Testis (tissue), 2 donors: ENCODE measurements at regions not wholly inside any gene's neighbourhood (a gene's known extent, or its start where the extent isn't known, plus 50 kb on each side); places are given as distances from the start of the nearest gene placed in this dataset.

Experiments used
- DNase-seq: peaks from one replicate; pipeline ENCODE4 v3.0.0-alpha.2; 2019
- H3K27ac ChIP-seq, 2 donors: fragments of 200-600 bp; sonication (generic); one replicate each; pipeline ENCODE4 v1.5.1; 2019
- H3K27me3 ChIP-seq: fragments of 200-600 bp; sonication (generic); one replicate; pipeline ENCODE4 v1.5.1; 2019
- H3K36me3 ChIP-seq: fragments of 200-600 bp; sonication (generic); one replicate; pipeline ENCODE4 v1.5.1; 2017; ENCODE audit warnings: low read depth; ENCODE audit errors: missing control alignments
- H3K4me1 ChIP-seq: fragments of 200-600 bp; sonication (generic); one replicate; pipeline ENCODE4 v1.5.1; 2019
- H3K4me3 ChIP-seq, 2 donors: fragments of 200-600 bp; sonication (generic); one replicate each; pipeline ENCODE4 v1.5.1; 2017 to 2019
- H3K9me3 ChIP-seq: fragments of 200-600 bp; sonication (generic); one replicate; pipeline ENCODE4 v1.5.1; 2017
- CTCF ChIP-seq, 3 experiments: fragments of 450-650 bp in 2 of 3; fragments of 200-600 bp in 1 of 3; sonication (generic) in 1 of 3; IDR thresholded peaks; one replicate each; pipeline ENCODE4 v1.5.1; 2016 to 2019; ENCODE audit warnings: antibody characterized with exemption in 3 of 3, mild to moderate bottlenecking in 2 of 3, moderate library complexity in 1 of 3
- POLR2A ChIP-seq: fragments of 450-650 bp; IDR thresholded peaks from one replicate; pipeline ENCODE4 v1.6.1; 2017; ENCODE audit warnings: antibody characterized with exemption, mild to moderate bottlenecking, moderate library complexity
- WGBS, 2 donors: methylation state at CpG; one replicate each; pipeline ENCODE4 v1.1.5; 2018; 5-methylcytosine and 5-hydroxymethylcytosine counted together
- intact Hi-C: fragments of 100-400 bp; cut with DNase I; formaldehyde crosslinking; loops from one replicate; pipeline ENCODE4 v1.15.1; 2023; ENCODE audit warnings: low total_unique reads

GRCh38 chr18:2281523-2282199 lies 289.6 kb downstream of the METTL4 start:
- Histone ChIP-seq H3K9me3 (no peaks in the 10 kb centered on the region), H3K4me3 (no peak overlapping the region), H3K36me3 (no peaks in the 10 kb centered on the region), H3K4me1 (no peaks in the 10 kb centered on the region), H3K27me3 (no peaks in the 10 kb centered on the region), H3K27ac (no peak overlapping the region)
- no peak for TF ChIP-seq POLR2A
- no peak for TF ChIP-seq CTCF (IDR thresholded peaks at IDR 0.05)
- intact Hi-C loops, result no loop called here
- no peak for DNase-seq
- WGBS, 2 donors, result 81% methylated on average over 11 of the region's 11 CpGs

GRCh38 chr18:2293109-2293839 lies 278.0 kb downstream of the METTL4 start:
- H3K4me3 ChIP-seq, result no peak overlapping the region
- H3K27ac ChIP-seq, result no peak overlapping the region
- WGBS, 2 donors, result 84 to 89% methylated on average over 6 to 7 of the region's 7 CpGs
- H3K9me3 ChIP-seq, result no peaks in the 10 kb centered on the region
- TF ChIP-seq POLR2A (no peak), CTCF (IDR thresholded peaks at IDR 0.05) (no peak)
- H3K4me1 ChIP-seq, result no peaks in the 10 kb centered on the region
- no peak for DNase-seq
- H3K36me3 ChIP-seq, result no peaks in the 10 kb centered on the region
- intact Hi-C loops, result no loop called here
- H3K27me3 ChIP-seq, result no peaks in the 10 kb centered on the region

- Histone ChIP-seq H3K9me3 (no peaks in the 10 kb centered on the region), H3K27ac (peak overlapping the region in 1 of 2 donors; percentile 1), H3K4me1 (peaks cover 3% of the 10 kb centered on the region), H3K27me3 (no peaks in the 10 kb centered on the region), H3K36me3 (no peaks in the 10 kb centered on the region), H3K4me3 (no peak overlapping the region)
- intact Hi-C loops, result no loop called here
- TF ChIP-seq POLR2A (no peak), CTCF (IDR thresholded peaks at IDR 0.05) (no peak)
- WGBS, 2 donors, result 89 to 97% methylated on average over 2 of the region's 2 CpGs
- no peak for DNase-seq
These were observed 270.0 kb downstream of the METTL4 start for GRCh38 chr18:2301316-2301715.

GRCh38 chr18:2302012-2302411 lies 269.3 kb downstream of the METTL4 start:
- Histone ChIP-seq H3K36me3 (no peaks in the 10 kb centered on the region), H3K4me1 (peaks cover 3% of the 10 kb centered on the region), H3K9me3 (no peaks in the 10 kb centered on the region), H3K27ac (no peak overlapping the region), H3K27me3 (no peaks in the 10 kb centered on the region), H3K4me3 (no peak overlapping the region)
- 55 to 69% methylated on average over 1 of the region's 1 CpG for WGBS, 2 donors
- intact Hi-C loops, result no loop called here
- DNase-seq, result no peak
- TF ChIP-seq CTCF (IDR thresholded peaks at IDR 0.05) (no peak), POLR2A (no peak)
